OCI-LY1 (cell line): ENCODE measurements at regions not wholly inside any gene's neighbourhood (a gene's known extent, or its start where the extent isn't known, plus 50 kb on each side); places are given as distances from the start of the nearest gene placed in this dataset.

Source experiments
- EZH2 ChIP-seq: fragments of 200-600 bp; sonication (generic), shearing (Covaris generic); IDR thresholded peaks from 2 replicates; pipeline ENCODE4 v1.8.0; 2017; ENCODE audit warnings: borderline replicate concordance, mixed run types, mild to moderate bottlenecking, antibody characterized with exemption, low read length, moderate library complexity, mixed read lengths
- TF ChIP-seq, protein P1 (sequence below): fragments of 200-600 bp; sonication (generic), shearing (Covaris generic); IDR thresholded peaks from 2 replicates; pipeline ENCODE4 v1.5.1; 2017; ENCODE audit warnings: mild to moderate bottlenecking, antibody characterized with exemption, low read length, moderate library complexity, mixed read lengths

DNA sequence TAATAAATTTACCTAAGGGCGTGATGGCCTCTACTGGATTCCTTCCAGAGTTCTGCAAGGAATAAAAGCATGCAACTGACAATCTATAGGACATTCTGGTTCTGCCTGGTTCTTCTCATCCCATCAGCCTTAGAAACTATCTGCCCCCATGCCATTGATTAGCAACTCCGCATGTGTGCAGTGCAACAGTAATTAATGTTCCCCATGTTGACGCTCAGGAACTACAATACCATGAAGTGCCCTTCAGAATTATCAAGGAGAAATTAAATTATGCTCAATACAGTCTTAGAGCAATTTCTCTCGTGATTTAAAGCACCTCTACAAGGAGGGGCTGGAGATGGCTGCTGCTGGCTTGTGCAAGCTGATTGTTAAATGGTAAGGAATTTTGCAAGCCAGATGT, 61.7 kb upstream of the MAP4K3 start:
- TF ChIP-seq, protein P1, sequence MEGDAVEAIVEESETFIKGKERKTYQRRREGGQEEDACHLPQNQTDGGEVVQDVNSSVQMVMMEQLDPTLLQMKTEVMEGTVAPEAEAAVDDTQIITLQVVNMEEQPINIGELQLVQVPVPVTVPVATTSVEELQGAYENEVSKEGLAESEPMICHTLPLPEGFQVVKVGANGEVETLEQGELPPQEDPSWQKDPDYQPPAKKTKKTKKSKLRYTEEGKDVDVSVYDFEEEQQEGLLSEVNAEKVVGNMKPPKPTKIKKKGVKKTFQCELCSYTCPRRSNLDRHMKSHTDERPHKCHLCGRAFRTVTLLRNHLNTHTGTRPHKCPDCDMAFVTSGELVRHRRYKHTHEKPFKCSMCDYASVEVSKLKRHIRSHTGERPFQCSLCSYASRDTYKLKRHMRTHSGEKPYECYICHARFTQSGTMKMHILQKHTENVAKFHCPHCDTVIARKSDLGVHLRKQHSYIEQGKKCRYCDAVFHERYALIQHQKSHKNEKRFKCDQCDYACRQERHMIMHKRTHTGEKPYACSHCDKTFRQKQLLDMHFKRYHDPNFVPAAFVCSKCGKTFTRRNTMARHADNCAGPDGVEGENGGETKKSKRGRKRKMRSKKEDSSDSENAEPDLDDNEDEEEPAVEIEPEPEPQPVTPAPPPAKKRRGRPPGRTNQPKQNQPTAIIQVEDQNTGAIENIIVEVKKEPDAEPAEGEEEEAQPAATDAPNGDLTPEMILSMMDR, result no peak
- TF ChIP-seq EZH2, result no peak
